ENCODE measurements at regions not wholly inside any gene's neighbourhood (a gene's known extent, or its start where the extent isn't known, plus 50 kb on each side); places are given as distances from the start of the nearest gene placed in this dataset.

GRCh38 chr2:120481446-120482194 is 135.7 kb downstream of the INHBB start:
- intact Hi-C loops (cut with DNase I): no loop called here
- Histone ChIP-seq H3K27me3 (no peaks in the 10 kb centered on the region), H3K36me3 (no peaks in the 10 kb centered on the region), H3K4me1 (no peaks in the 10 kb centered on the region), H3K27ac (no peak overlapping the region), H3K9me3 (no peaks in the 10 kb centered on the region), H3K4me3 (no peak overlapping the region)
- no peak for TF ChIP-seq CTCF (IDR thresholded peaks at IDR 0.05)
- no peak for DNase-seq (ENCODE audit: low spot score in 2 of 2)

- Histone ChIP-seq H3K9me3 (no peaks in the 10 kb centered on the region), H3K4me1 (no peaks in the 10 kb centered on the region), H3K27me3 (no peaks in the 10 kb centered on the region), H3K27ac (no peak overlapping the region), H3K4me3 (no peak overlapping the region), H3K36me3 (no peaks in the 10 kb centered on the region)
- no peak for TF ChIP-seq CTCF (IDR thresholded peaks at IDR 0.05)
- no peak for DNase-seq (ENCODE audit: low spot score in 2 of 2)
- intact Hi-C loops (cut with DNase I): no loop called here
Observed at GRCh38 chr2:120482334-120482733, 136.4 kb downstream of the INHBB start.

GRCh38 chr2:120483355-120483754 is 137.4 kb downstream of the INHBB start:
- H3K27me3 ChIP-seq: no peaks in the 10 kb centered on the region
- no peaks in the 10 kb centered on the region for H3K4me1 ChIP-seq
- H3K4me3 ChIP-seq: no peak overlapping the region
- no peaks in the 10 kb centered on the region for H3K36me3 ChIP-seq
- no peak overlapping the region for H3K27ac ChIP-seq
- H3K9me3 ChIP-seq: no peaks in the 10 kb centered on the region
- DNase-seq (ENCODE audit: low spot score in 2 of 2): no peak
- no peak for TF ChIP-seq CTCF (IDR thresholded peaks at IDR 0.05)
- intact Hi-C loops (cut with DNase I): no loop called here

- TF ChIP-seq CTCF (IDR thresholded peaks at IDR 0.05): no peak
- H3K4me3 ChIP-seq: no peak overlapping the region
- no peak overlapping the region for H3K27ac ChIP-seq
- H3K27me3 ChIP-seq: no peaks in the 10 kb centered on the region
- H3K36me3 ChIP-seq: no peaks in the 10 kb centered on the region
- no peak for DNase-seq (ENCODE audit: low spot score in 2 of 2)
- H3K4me1 ChIP-seq: no peaks in the 10 kb centered on the region
- intact Hi-C loops (cut with DNase I): no loop called here
- H3K9me3 ChIP-seq: no peaks in the 10 kb centered on the region
Observed at GRCh38 chr2:120485096-120485495, 139.2 kb downstream of the INHBB start.

- Histone ChIP-seq H3K36me3 (no peaks in the 10 kb centered on the region), H3K9me3 (no peaks in the 10 kb centered on the region), H3K4me3 (no peak overlapping the region), H3K27ac (no peak overlapping the region), H3K4me1 (no peaks in the 10 kb centered on the region), H3K27me3 (no peaks in the 10 kb centered on the region)
- DNase-seq (ENCODE audit: low spot score in 2 of 2): no peak
- intact Hi-C loops (cut with DNase I): no loop called here
- TF ChIP-seq CTCF (IDR thresholded peaks at IDR 0.05): no peak
Observed at GRCh38 chr2:120486441-120486840, 140.5 kb downstream of the INHBB start.

GRCh38 chr2:120486946-120487345 is 141.0 kb downstream of the INHBB start:
- Histone ChIP-seq H3K4me1 (no peaks in the 10 kb centered on the region), H3K4me3 (no peak overlapping the region), H3K36me3 (no peaks in the 10 kb centered on the region), H3K27ac (no peak overlapping the region), H3K27me3 (no peaks in the 10 kb centered on the region), H3K9me3 (no peaks in the 10 kb centered on the region)
- intact Hi-C loops (cut with DNase I): no loop called here
- no peak for DNase-seq (ENCODE audit: low spot score in 2 of 2)
- no peak for TF ChIP-seq CTCF (IDR thresholded peaks at IDR 0.05)

All from ascending aorta (tissue), 2 donors.